CD14-positive monocyte (primary cell): ENCODE measurements at regions not wholly inside any gene's neighbourhood (a gene's known extent, or its start where the extent isn't known, plus 50 kb on each side); places are given as distances from the start of the nearest gene placed in this dataset.

Experiments used
- DNase-seq, 3 donors: peaks; one replicate each; pipeline ENCODE4 v3.0.0-alpha.2; 2011 to 2022
- H2AFZ ChIP-seq: 2 replicates; pipeline ENCODE4 v1.6.0; 2012; ENCODE audit warnings: mild to moderate bottlenecking, low read depth, low read length, inconsistent platforms; ENCODE audit not compliant: insufficient read depth, poor library complexity, severe bottlenecking
- H3K27ac ChIP-seq, 2 donors: 1 replicate in 1 of 2; 2 replicates in 1 of 2; pipeline ENCODE4 v1.5.1; 2012 to 2013; ENCODE audit warnings: low read length in 2 of 2, control low read depth in 1 of 2, inconsistent platforms in 1 of 2, low read depth in 1 of 2, mild to moderate bottlenecking in 1 of 2
- H3K27me3 ChIP-seq, 2 donors: one replicate each; pipeline versions ENCODE4 v1.6.0 to v1.6.1; 2011 to 2013; ENCODE audit warnings: low read length in 2 of 2; ENCODE audit not compliant: control insufficient read depth in 2 of 2, insufficient read depth in 2 of 2
- H3K36me3 ChIP-seq, 2 donors: replicated peaks in 1 of 2; 1 replicate in 1 of 2; 2 replicates in 1 of 2; pipeline versions ENCODE4 v1.5.1 to v1.6.1; 2012 to 2013; ENCODE audit warnings: low read length in 2 of 2, control low read depth in 1 of 2, inconsistent platforms in 1 of 2, mild to moderate bottlenecking in 1 of 2; ENCODE audit not compliant: insufficient read depth in 2 of 2, control insufficient read depth in 1 of 2
- H3K4me1 ChIP-seq, 2 donors: 1 replicate in 1 of 2; 2 replicates in 1 of 2; pipeline versions ENCODE4 v1.5.1 to v1.6.1; 2012 to 2013; ENCODE audit warnings: low read length in 2 of 2, control low read depth in 1 of 2, inconsistent platforms in 1 of 2, mild to moderate bottlenecking in 1 of 2, moderate library complexity in 1 of 2; ENCODE audit not compliant: insufficient read depth in 2 of 2, control insufficient read depth in 1 of 2
- H3K4me2 ChIP-seq: replicated peaks from 2 replicates; pipeline ENCODE3; 2012; ENCODE audit warnings: low read length, moderate library complexity, mild to moderate bottlenecking; ENCODE audit not compliant: poor library complexity, severe bottlenecking; ENCODE audit errors: extremely low read depth
- H3K4me3 ChIP-seq, 3 experiments: fragments of 200-600 bp in 1 of 3; sonication (generic) in 1 of 3; replicated peaks in 1 of 3; 1 replicate in 2 of 3; 2 replicates in 1 of 3; pipeline ENCODE4 v1.5.1; 2011 to 2013; ENCODE audit warnings: low read length in 3 of 3, mild to moderate bottlenecking in 3 of 3, control low read depth in 2 of 3, low read depth in 2 of 3, inconsistent platforms in 1 of 3, moderate library complexity in 1 of 3
- H3K79me2 ChIP-seq: 2 replicates; pipeline ENCODE4 v1.6.0; 2012; ENCODE audit warnings: mild to moderate bottlenecking, control low read depth, inconsistent platforms, low read length, moderate library complexity; ENCODE audit not compliant: insufficient read depth
- H3K9ac ChIP-seq: 2 replicates; pipeline ENCODE4 v1.6.0; 2017; ENCODE audit warnings: low read length, mild to moderate bottlenecking; ENCODE audit not compliant: insufficient read depth, poor library complexity, severe bottlenecking
- H3K9me3 ChIP-seq, 2 donors: replicated peaks in 1 of 2; 1 replicate in 1 of 2; 2 replicates in 1 of 2; pipeline versions ENCODE4 v1.5.1 to v1.6.1; 2012 to 2013; ENCODE audit warnings: low read length in 2 of 2, control low read depth in 1 of 2; ENCODE audit not compliant: control insufficient read depth in 1 of 2, insufficient read depth in 1 of 2
- H4K20me1 ChIP-seq: 2 replicates; pipeline ENCODE4 v1.6.0; 2012; ENCODE audit warnings: mild to moderate bottlenecking, low read length, control low read depth, moderate library complexity; ENCODE audit not compliant: insufficient read depth
- H3K27ac Mint-ChIP-seq, 7 donors: one replicate each; pipeline ENCODE4 v1.8.0; 2020; ENCODE audit warnings: mild to moderate bottlenecking in 7 of 7, mixed read lengths in 7 of 7, moderate library complexity in 6 of 7, inconsistent platforms in 2 of 7
- H3K27me3 Mint-ChIP-seq, 3 donors: one replicate each; pipeline ENCODE4 v1.8.0; 2021 to 2022; ENCODE audit warnings: low read depth in 3 of 3, mild to moderate bottlenecking in 3 of 3, mixed read lengths in 3 of 3, moderate library complexity in 3 of 3, inconsistent platforms in 1 of 3
- H3K36me3 Mint-ChIP-seq, 2 donors: one replicate each; pipeline ENCODE4 v1.8.0; 2020; ENCODE audit warnings: mixed read lengths in 2 of 2, inconsistent platforms in 1 of 2, mild to moderate bottlenecking in 1 of 2
- H3K4me1 Mint-ChIP-seq: one replicate; pipeline ENCODE4 v1.8.0; 2020; ENCODE audit warnings: mild to moderate bottlenecking, mixed read lengths
- H3K4me3 Mint-ChIP-seq, 2 donors: one replicate each; pipeline ENCODE4 v1.8.0; 2020; ENCODE audit warnings: mild to moderate bottlenecking in 2 of 2, mixed read lengths in 2 of 2, moderate library complexity in 1 of 2
- H3K9me3 Mint-ChIP-seq, 7 donors: one replicate each; pipeline ENCODE4 v1.8.0; 2020 to 2022; ENCODE audit warnings: mixed read lengths in 7 of 7, mild to moderate bottlenecking in 6 of 7, moderate library complexity in 6 of 7, inconsistent platforms in 2 of 7
- CTCF ChIP-seq: fragments of 200-600 bp; IDR thresholded peaks from one replicate; pipeline ENCODE4 v1.8.0; 2022; ENCODE audit warnings: antibody characterized with exemption, mild to moderate bottlenecking
- WGBS: methylation state at CpG from one replicate; pipeline ENCODE4 v1.1.5; 2013; ENCODE audit warnings: missing lambda C conversion rate; ENCODE audit not compliant: insufficient coverage; 5-methylcytosine and 5-hydroxymethylcytosine counted together
- intact Hi-C, 2 donors: fragments of 100-400 bp; cut with micrococcal nuclease; formaldehyde crosslinking; loops; one replicate each; pipeline versions ENCODE4 v1.15.0 to v1.15.1; 2023

GRCh38 chr2:15753233-15753798 is 161.6 kb downstream of the DDX1 start:
- peaks cover 2 to 11% (median 8%) of the 10 kb centered on the region in 7 donors for H3K9me3 Mint-ChIP-seq
- no peak for TF ChIP-seq CTCF
- Histone ChIP-seq H3K4me2 (no peak overlapping the region), H4K20me1 (no peaks in the 10 kb centered on the region), H3K79me2 (no peaks in the 10 kb centered on the region), H3K4me3 (no peak overlapping the region), H3K4me1 (no peaks in the 10 kb centered on the region), H3K9me3 (peaks cover 0 to 7% of the 10 kb centered on the region in 2 donors), H3K36me3 (no peaks in the 10 kb centered on the region), H2AFZ (no peak overlapping the region), H3K27me3 (no peaks in the 10 kb centered on the region), H3K27ac (no peak overlapping the region), H3K9ac (no peak overlapping the region)
- H3K4me3 Mint-ChIP-seq: no peak overlapping the region
- intact Hi-C loops: no loop called here
- no peaks in the 10 kb centered on the region for H3K36me3 Mint-ChIP-seq
- no peak for DNase-seq
- no CpG with 5 or more reads among the region's 7 CpGs for WGBS
- no peak overlapping the region for H3K27ac Mint-ChIP-seq
- H3K27me3 Mint-ChIP-seq: peaks cover 0 to 1% (median 0%) of the 10 kb centered on the region in 3 donors
- H3K4me1 Mint-ChIP-seq: no peaks in the 10 kb centered on the region

GRCh38 chr2:15753811-15754702 is 162.4 kb downstream of the DDX1 start:
- Histone ChIP-seq H4K20me1 (no peaks in the 10 kb centered on the region), H3K4me1 (no peaks in the 10 kb centered on the region), H3K9ac (no peak overlapping the region), H3K36me3 (no peaks in the 10 kb centered on the region), H3K4me3 (no peak overlapping the region), H3K79me2 (no peaks in the 10 kb centered on the region), H3K4me2 (no peak overlapping the region), H2AFZ (no peak overlapping the region), H3K9me3 (peaks cover 0 to 14% of the 10 kb centered on the region in 2 donors), H3K27ac (no peak overlapping the region), H3K27me3 (no peaks in the 10 kb centered on the region)
- H3K4me1 Mint-ChIP-seq: no peaks in the 10 kb centered on the region
- H3K9me3 Mint-ChIP-seq: peaks cover 8 to 14% (median 9%) of the 10 kb centered on the region in 7 donors
- no peaks in the 10 kb centered on the region for H3K36me3 Mint-ChIP-seq
- no peak for TF ChIP-seq CTCF
- H3K27ac Mint-ChIP-seq: peak overlapping the region in 2 of 7 donors; percentile 4 to 61
- intact Hi-C loops: no loop called here
- DNase-seq: no peak
- H3K27me3 Mint-ChIP-seq: peaks cover 0 to 2% (median 1%) of the 10 kb centered on the region in 3 donors
- H3K4me3 Mint-ChIP-seq: no peak overlapping the region
- WGBS: 97% methylated on average over 12 of the region's 15 CpGs
